Suprapubic skin (tissue), 4 donors: ENCODE measurements at regions not wholly inside any gene's neighbourhood (a gene's known extent, or its start where the extent isn't known, plus 50 kb on each side); places are given as distances from the start of the nearest gene placed in this dataset.

Source experiments
- CTCF ChIP-seq, 2 donors: fragments of 200-600 bp in 1 of 2; fragments of 450-650 bp in 1 of 2; sonication (generic) in 1 of 2; IDR thresholded peaks; one replicate each; pipeline ENCODE4 v1.5.1; 2016 to 2019; ENCODE audit warnings: antibody characterized with exemption in 2 of 2, mild to moderate bottlenecking in 1 of 2, moderate library complexity in 1 of 2
- EP300 ChIP-seq: sonication (generic); formaldehyde crosslinking; IDR thresholded peaks from one replicate; pipeline ENCODE4 v1.6.1; 2017; ENCODE audit warnings: antibody characterized with exemption
- POLR2A ChIP-seq, 2 donors: fragments of 450-650 bp; IDR thresholded peaks; one replicate each; pipeline ENCODE4 v1.6.1; 2017; ENCODE audit warnings: antibody characterized with exemption in 2 of 2, mild to moderate bottlenecking in 2 of 2, moderate library complexity in 2 of 2
- POLR2AphosphoS5 ChIP-seq, 3 donors: sonication (generic); formaldehyde crosslinking; IDR thresholded peaks; one replicate each; pipeline ENCODE4 v1.6.1; 2017; ENCODE audit warnings: antibody characterized with exemption in 3 of 3

GRCh38 chr6:166242888-166243287, 65.3 kb downstream of the PRR18 start:
- TF ChIP-seq CTCF (IDR thresholded peaks at IDR 0.05) = no peak
- no peak for TF ChIP-seq POLR2A (IDR thresholded peaks at IDR 0.05)
- no peak for TF ChIP-seq EP300
- no peak for TF ChIP-seq POLR2AphosphoS5 (IDR thresholded peaks at IDR 0.05)
